ENCODE measurements at regions not wholly inside any gene's neighbourhood (a gene's known extent, or its start where the extent isn't known, plus 50 kb on each side); places are given as distances from the start of the nearest gene placed in this dataset.

GRCh38 chr5:17037751-17038150 lies 101.7 kb upstream of the MYO10 start:
- Histone ChIP-seq H3K36me3 (no peaks in the 10 kb centered on the region), H3K9me3 (no peaks in the 10 kb centered on the region), H3K27me3 (replicated peaks; ENCODE audit: insufficient read depth) (no peaks in the 10 kb centered on the region), H3K4me3 (no peak overlapping the region), H3K27ac (no peak overlapping the region), H3K4me1 (replicated peaks) (no peaks in the 10 kb centered on the region)
- no peak for DNase-seq (ENCODE audit: low spot score)
- intact Hi-C loops (cut with DNase I) = no loop called here
- no peak for TF ChIP-seq CTCF (IDR thresholded peaks at IDR 0.05)
- no peak for TF ChIP-seq POLR2A (IDR thresholded peaks at IDR 0.05)
- no peak for TF ChIP-seq POLR2AphosphoS5 (IDR thresholded peaks at IDR 0.05)
- 74% methylated on average over 3 of the region's 3 CpGs for WGBS

- WGBS = 94% methylated on average over 2 of the region's 2 CpGs
- TF ChIP-seq POLR2AphosphoS5 (IDR thresholded peaks at IDR 0.05) (no peak), POLR2A (IDR thresholded peaks at IDR 0.05) (no peak)
- H3K27ac ChIP-seq = no peak overlapping the region
- H3K4me1 ChIP-seq (replicated peaks) = no peaks in the 10 kb centered on the region
- H3K9me3 ChIP-seq = no peaks in the 10 kb centered on the region
- no peaks in the 10 kb centered on the region for H3K27me3 ChIP-seq (replicated peaks; ENCODE audit: insufficient read depth)
- intact Hi-C loops (cut with DNase I) = no loop called here
- DNase-seq (ENCODE audit: low spot score) = no peak
- H3K4me3 ChIP-seq = no peak overlapping the region
- H3K36me3 ChIP-seq = no peaks in the 10 kb centered on the region
Observed at GRCh38 chr5:17039170-17039569, 103.1 kb upstream of the MYO10 start.

GRCh38 chr5:17042041-17042440 lies 106.0 kb upstream of the MYO10 start:
- 91% methylated on average over 5 of the region's 5 CpGs for WGBS
- no peaks in the 10 kb centered on the region for H3K4me1 ChIP-seq (replicated peaks)
- DNase-seq (ENCODE audit: low spot score) = no peak
- intact Hi-C loops (cut with DNase I) = no loop called here
- no peaks in the 10 kb centered on the region for H3K27me3 ChIP-seq (replicated peaks; ENCODE audit: insufficient read depth)
- H3K27ac ChIP-seq = no peak overlapping the region
- no peaks in the 10 kb centered on the region for H3K9me3 ChIP-seq
- no peak for TF ChIP-seq CTCF (IDR thresholded peaks at IDR 0.05)
- TF ChIP-seq POLR2A (IDR thresholded peaks at IDR 0.05) = no peak
- no peak for TF ChIP-seq POLR2AphosphoS5 (IDR thresholded peaks at IDR 0.05)
- H3K36me3 ChIP-seq = no peaks in the 10 kb centered on the region
- H3K4me3 ChIP-seq = no peak overlapping the region

- TF ChIP-seq CTCF (IDR thresholded peaks at IDR 0.05) (no peak), POLR2AphosphoS5 (IDR thresholded peaks at IDR 0.05) (no peak), POLR2A (IDR thresholded peaks at IDR 0.05) (no peak)
- Histone ChIP-seq H3K9me3 (no peaks in the 10 kb centered on the region), H3K4me1 (replicated peaks) (no peaks in the 10 kb centered on the region), H3K27me3 (replicated peaks; ENCODE audit: insufficient read depth) (no peaks in the 10 kb centered on the region), H3K27ac (no peak overlapping the region), H3K36me3 (no peaks in the 10 kb centered on the region), H3K4me3 (no peak overlapping the region)
- intact Hi-C loops (cut with DNase I) = no loop called here
- DNase-seq (ENCODE audit: low spot score) = no peak
Observed at GRCh38 chr5:17046320-17046719, 110.2 kb upstream of the MYO10 start.

- H3K36me3 ChIP-seq = no peaks in the 10 kb centered on the region
- H3K27ac ChIP-seq = no peak overlapping the region
- no peak for DNase-seq (ENCODE audit: low spot score)
- no peak overlapping the region for H3K4me3 ChIP-seq
- no peaks in the 10 kb centered on the region for H3K9me3 ChIP-seq
- TF ChIP-seq CTCF (IDR thresholded peaks at IDR 0.05) (no peak), POLR2AphosphoS5 (IDR thresholded peaks at IDR 0.05) (no peak), POLR2A (IDR thresholded peaks at IDR 0.05) (no peak)
- WGBS = 94% methylated on average over 3 of the region's 3 CpGs
- H3K27me3 ChIP-seq (replicated peaks; ENCODE audit: insufficient read depth) = no peaks in the 10 kb centered on the region
- intact Hi-C loops (cut with DNase I) = no loop called here
- H3K4me1 ChIP-seq (replicated peaks) = no peaks in the 10 kb centered on the region
Observed at GRCh38 chr5:17050236-17050635, 114.1 kb upstream of the MYO10 start.

Measured in prostate gland (tissue), 2 donors.